Left lung (tissue), 4 donors: ENCODE measurements at regions not wholly inside any gene's neighbourhood (a gene's known extent, or its start where the extent isn't known, plus 50 kb on each side); places are given as distances from the start of the nearest gene placed in this dataset.

Source experiments
- ATAC-seq: fragments of 200-7000 bp; cut with Tn5 transposase; one replicate; pipeline ENCODE4 v1.9.1; 2020; ENCODE audit warnings: moderate library complexity
- DNase-seq, 4 donors: peaks; one replicate each; pipeline ENCODE4 v3.0.0-alpha.2; 2013 to 2020
- H3K27ac ChIP-seq, 2 donors: fragments of 200-600 bp; sonication (generic) in 1 of 2; one replicate each; pipeline versions ENCODE4 v1.5.0 to v1.8.0; 2020 to 2021
- H3K27me3 ChIP-seq, 2 donors: fragments of 200-600 bp; sonication (generic) in 1 of 2; one replicate each; pipeline versions ENCODE4 v1.5.0 to v1.8.0; 2020 to 2021
- H3K36me3 ChIP-seq, 2 donors: fragments of 200-600 bp; sonication (generic) in 1 of 2; one replicate each; pipeline versions ENCODE4 v1.5.0 to v1.8.0; 2020 to 2021
- H3K4me1 ChIP-seq, 2 donors: fragments of 200-600 bp; one replicate each; pipeline ENCODE4 v1.8.0; 2021
- H3K4me3 ChIP-seq, 2 donors: fragments of 200-600 bp; sonication (generic) in 1 of 2; one replicate each; pipeline versions ENCODE4 v1.5.0 to v1.8.0; 2020 to 2021; ENCODE audit warnings: mild to moderate bottlenecking in 1 of 2
- H3K9me3 ChIP-seq, 2 donors: fragments of 200-600 bp; sonication (generic) in 1 of 2; one replicate each; pipeline versions ENCODE4 v1.5.0 to v1.8.0; 2020 to 2021
- intact Hi-C, 2 donors: fragments of 100-400 bp; cut with DNase I; formaldehyde crosslinking; loops; one replicate each; pipeline versions ENCODE4 v1.11.2 to v1.14.2; 2022
- TF ChIP-seq, protein P1 (sequence below), 2 donors: fragments of 200-600 bp; sonication (generic) in 1 of 2; IDR thresholded peaks; one replicate each; pipeline versions ENCODE4 v1.5.0 to v1.8.0; 2021; ENCODE audit warnings: antibody characterized with exemption in 2 of 2
- donor health status: DM: no; HTN: yes; CAD: no.
- donor health status: DM: no; HTN: no; CAD: no.

DNA sequence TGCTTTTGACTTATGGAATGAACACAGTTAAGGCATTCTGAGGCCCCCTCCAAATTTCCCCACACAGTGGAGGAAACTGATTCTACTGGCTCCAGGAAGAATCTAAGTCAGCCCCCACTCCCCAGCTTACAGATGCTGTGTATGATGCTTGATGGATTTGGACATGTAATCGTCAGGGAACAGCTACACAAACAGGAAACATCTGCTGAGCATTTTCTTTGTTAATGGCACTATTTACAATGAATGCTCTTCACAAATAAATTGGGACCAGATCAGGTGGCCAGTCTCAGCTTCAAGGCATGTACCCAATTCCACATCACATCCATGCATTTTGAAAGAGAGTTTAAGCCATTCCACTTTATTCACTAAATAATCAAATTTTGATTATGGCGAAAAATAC lies 562.3 kb downstream of the SOX11 start:
- DNase-seq (peak in 1 of 4 donors; percentile 24), ATAC-seq (no peak)
- H3K27me3 ChIP-seq: no peaks in the 10 kb centered on the region
- no peaks in the 10 kb centered on the region for H3K36me3 ChIP-seq
- H3K9me3 ChIP-seq: no peaks in the 10 kb centered on the region
- TF ChIP-seq, protein P1, sequence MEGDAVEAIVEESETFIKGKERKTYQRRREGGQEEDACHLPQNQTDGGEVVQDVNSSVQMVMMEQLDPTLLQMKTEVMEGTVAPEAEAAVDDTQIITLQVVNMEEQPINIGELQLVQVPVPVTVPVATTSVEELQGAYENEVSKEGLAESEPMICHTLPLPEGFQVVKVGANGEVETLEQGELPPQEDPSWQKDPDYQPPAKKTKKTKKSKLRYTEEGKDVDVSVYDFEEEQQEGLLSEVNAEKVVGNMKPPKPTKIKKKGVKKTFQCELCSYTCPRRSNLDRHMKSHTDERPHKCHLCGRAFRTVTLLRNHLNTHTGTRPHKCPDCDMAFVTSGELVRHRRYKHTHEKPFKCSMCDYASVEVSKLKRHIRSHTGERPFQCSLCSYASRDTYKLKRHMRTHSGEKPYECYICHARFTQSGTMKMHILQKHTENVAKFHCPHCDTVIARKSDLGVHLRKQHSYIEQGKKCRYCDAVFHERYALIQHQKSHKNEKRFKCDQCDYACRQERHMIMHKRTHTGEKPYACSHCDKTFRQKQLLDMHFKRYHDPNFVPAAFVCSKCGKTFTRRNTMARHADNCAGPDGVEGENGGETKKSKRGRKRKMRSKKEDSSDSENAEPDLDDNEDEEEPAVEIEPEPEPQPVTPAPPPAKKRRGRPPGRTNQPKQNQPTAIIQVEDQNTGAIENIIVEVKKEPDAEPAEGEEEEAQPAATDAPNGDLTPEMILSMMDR (IDR thresholded peaks at IDR 0.05): no peak
- H3K4me3 ChIP-seq: no peak overlapping the region
- H3K4me1 ChIP-seq: no peaks in the 10 kb centered on the region
- H3K27ac ChIP-seq: no peak overlapping the region
- intact Hi-C loops: no loop called here

DNA sequence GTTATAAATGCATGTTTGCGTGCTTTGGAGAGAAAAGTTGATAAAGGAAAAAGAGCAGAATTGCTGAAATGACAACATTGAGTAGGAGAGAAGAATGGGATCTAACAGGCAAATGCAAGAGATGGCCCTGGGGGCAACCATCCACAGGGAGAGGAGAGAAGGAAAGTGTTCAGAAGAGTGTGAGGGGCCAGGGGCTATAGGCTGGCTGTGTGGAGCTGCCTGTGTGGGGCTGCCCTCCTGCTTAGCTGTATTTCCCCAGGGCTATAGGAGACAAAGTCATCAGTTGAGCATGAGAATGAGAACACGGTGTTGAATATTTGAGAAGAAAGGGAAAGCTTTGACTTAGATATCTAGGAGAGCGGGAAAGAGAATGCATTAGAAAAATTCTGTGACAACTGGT lies 572.0 kb downstream of the SOX11 start:
- intact Hi-C loops: no loop called here
- H3K4me1 ChIP-seq: no peaks in the 10 kb centered on the region
- no peak overlapping the region for H3K27ac ChIP-seq
- ATAC-seq (no peak), DNase-seq (no peak)
- TF ChIP-seq, protein P1 (IDR thresholded peaks at IDR 0.05): no peak
- H3K36me3 ChIP-seq: no peaks in the 10 kb centered on the region
- H3K9me3 ChIP-seq: peaks cover 0 to 4% of the 10 kb centered on the region in 2 donors
- no peaks in the 10 kb centered on the region for H3K27me3 ChIP-seq
- no peak overlapping the region for H3K4me3 ChIP-seq

GRCh38 chr2:6281524-6281923 lies 584.2 kb downstream of the CMPK2 start:
- H3K27me3 ChIP-seq: no peaks in the 10 kb centered on the region
- H3K4me3 ChIP-seq: no peak overlapping the region
- DNase-seq (no peak), ATAC-seq (no peak)
- TF ChIP-seq, protein P1 (IDR thresholded peaks at IDR 0.05): no peak
- H3K9me3 ChIP-seq: peaks cover 0 to 4% of the 10 kb centered on the region in 2 donors
- intact Hi-C loops: no loop called here
- H3K27ac ChIP-seq: no peak overlapping the region
- no peaks in the 10 kb centered on the region for H3K4me1 ChIP-seq
- no peaks in the 10 kb centered on the region for H3K36me3 ChIP-seq

- Histone ChIP-seq H3K9me3 (peaks cover 0 to 4% of the 10 kb centered on the region in 2 donors), H3K4me3 (no peak overlapping the region), H3K27ac (no peak overlapping the region), H3K36me3 (no peaks in the 10 kb centered on the region), H3K4me1 (no peaks in the 10 kb centered on the region), H3K27me3 (no peaks in the 10 kb centered on the region)
- intact Hi-C loops: no loop called here
- TF ChIP-seq, protein P1 (IDR thresholded peaks at IDR 0.05): no peak
- DNase-seq (no peak), ATAC-seq (no peak)
These were observed 582.4 kb downstream of the CMPK2 start for GRCh38 chr2:6283259-6283658.

DNA sequence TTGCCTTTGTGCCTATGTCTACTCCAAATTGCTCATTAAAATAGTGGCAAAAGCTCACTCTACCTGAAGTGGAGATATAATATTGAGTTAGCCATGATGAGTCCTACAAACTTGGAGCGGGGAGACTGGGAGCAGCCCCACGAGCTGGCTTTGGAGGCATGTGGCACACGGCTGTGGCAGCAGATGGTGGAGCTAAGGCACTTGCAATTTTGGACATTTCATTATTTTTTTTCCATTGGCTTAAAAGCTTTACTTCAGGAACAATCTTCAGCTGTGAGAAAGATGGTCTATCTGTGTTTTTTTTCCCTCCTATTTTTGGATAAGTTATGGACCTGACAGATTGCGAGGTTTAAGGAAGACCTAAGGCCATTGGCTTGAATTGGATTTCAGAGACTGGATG lies 578.3 kb downstream of the CMPK2 start:
- no peaks in the 10 kb centered on the region for H3K9me3 ChIP-seq
- DNase-seq (no peak), ATAC-seq (no peak)
- no peaks in the 10 kb centered on the region for H3K4me1 ChIP-seq
- H3K27ac ChIP-seq: no peak overlapping the region
- no peak overlapping the region for H3K4me3 ChIP-seq
- H3K36me3 ChIP-seq: no peaks in the 10 kb centered on the region
- intact Hi-C loops: no loop called here
- no peaks in the 10 kb centered on the region for H3K27me3 ChIP-seq
- TF ChIP-seq, protein P1 (IDR thresholded peaks at IDR 0.05): no peak
